C1 segment of cervical spinal cord (tissue), 14 donors: ENCODE measurements at regions not wholly inside any gene's neighbourhood (a gene's known extent, or its start where the extent isn't known, plus 50 kb on each side); places are given as distances from the start of the nearest gene placed in this dataset.
"Not testable (repeated sequence)": the region's sequence is repeated elsewhere in the genome, so short reads cannot be mapped to it uniquely, and the experiment has no call there.

ENCODE experiments used
- DNase-seq, 14 donors: peaks; one replicate each; lab custom pipeline; 2025; lab: John Stamatoyannopoulos, UW

GRCh38 chr18:59801576-59801975, 98.2 kb upstream of the PMAIP1 start:
- DNase-seq = no peak

- DNase-seq = no peak
Measured at GRCh38 chr18:59800897-59801296, 98.9 kb upstream of the PMAIP1 start.

DNA sequence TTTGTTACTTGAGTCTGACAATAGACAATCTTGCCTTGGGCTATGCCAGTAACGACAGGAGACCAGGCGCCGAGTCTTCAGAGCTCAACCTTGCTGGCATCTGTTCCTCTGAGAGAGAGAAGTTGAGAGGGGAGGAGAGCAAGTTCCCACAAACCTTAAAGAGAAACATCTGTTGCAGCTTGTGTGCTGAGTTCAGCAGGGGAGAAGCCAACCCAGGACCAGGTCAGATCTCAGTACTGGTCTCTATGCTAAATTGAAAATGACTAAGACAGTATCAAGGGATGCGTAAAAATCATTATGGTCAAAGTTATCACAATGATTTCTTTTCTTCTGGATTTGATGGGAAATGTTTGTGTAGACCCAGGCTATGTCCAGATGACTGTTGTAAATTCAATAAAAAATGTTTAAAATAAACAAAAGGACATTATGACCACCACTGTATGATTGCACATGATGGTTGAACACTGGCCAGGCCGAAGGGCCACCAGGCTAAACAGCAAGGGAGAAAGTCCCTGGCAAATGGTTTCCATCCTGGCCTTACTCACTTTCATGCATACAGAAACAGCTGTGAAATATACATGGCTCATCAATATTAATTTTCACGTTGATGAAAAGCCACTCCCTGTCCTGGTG, 100.3 kb upstream of the PMAIP1 start:
- no peak for DNase-seq

- no peak for DNase-seq
Measured at GRCh38 chr18:59795882-59796281, 98.7 kb upstream of the CCBE1 start.

GRCh38 chr18:59792353-59792752, 95.1 kb upstream of the CCBE1 start:
- DNase-seq = no peak

GRCh38 chr18:59790346-59790936, 93.2 kb upstream of the CCBE1 start:
- DNase-seq = not testable (repeated sequence)

DNA sequence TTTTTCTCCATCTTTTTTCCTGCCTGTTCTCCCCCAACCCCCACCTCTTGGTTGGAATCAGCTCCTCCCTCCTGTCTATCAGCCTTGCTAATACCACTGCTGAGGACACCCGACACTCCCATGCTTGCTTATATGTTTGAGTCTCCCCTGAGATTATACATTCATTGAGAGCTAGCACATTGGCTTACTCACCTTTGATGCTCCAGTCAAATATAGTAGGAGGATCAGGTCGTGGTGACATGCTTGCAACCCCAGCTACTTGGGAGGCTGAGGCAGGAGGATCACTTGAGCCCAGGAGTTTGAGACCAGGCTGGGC, 91.5 kb upstream of the CCBE1 start:
- no peak for DNase-seq

DNA sequence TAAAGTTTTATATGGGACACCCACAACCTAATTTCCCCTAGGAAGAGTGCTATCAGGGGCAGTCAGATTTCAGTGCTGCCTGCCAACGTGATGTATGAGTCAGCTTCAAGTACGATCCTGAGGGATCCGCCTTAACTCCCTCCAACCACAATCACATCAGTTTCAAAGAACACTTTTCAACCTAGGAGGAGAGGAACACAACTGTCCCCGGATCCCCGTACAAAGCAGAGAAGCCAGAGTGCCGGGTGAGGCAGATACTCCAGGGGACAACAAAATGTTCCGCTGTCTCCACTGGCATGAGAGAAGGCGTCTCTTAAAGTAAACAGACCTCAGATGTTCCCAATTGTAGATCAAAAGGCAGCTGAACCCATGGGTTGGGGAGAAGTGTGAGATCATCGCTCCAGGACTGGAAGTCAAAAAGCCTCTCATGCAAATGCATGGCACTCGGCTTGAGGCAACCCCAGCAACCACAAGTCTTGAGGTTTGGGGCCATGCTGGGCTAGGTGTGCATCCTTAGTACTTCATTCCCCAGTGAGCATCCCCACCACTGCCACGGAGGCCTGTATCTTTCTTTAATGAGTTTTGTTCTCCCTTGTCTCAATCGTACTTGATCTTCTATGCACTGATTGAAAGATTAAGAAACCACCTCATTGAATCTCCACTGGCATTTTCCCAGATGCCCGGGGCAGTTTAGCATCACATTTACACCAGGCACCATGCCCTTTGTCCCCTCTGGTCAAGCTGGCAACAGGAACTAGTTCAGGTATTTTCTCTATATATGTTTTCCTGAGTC, 91.0 kb upstream of the CCBE1 start:
- no peak for DNase-seq

DNA sequence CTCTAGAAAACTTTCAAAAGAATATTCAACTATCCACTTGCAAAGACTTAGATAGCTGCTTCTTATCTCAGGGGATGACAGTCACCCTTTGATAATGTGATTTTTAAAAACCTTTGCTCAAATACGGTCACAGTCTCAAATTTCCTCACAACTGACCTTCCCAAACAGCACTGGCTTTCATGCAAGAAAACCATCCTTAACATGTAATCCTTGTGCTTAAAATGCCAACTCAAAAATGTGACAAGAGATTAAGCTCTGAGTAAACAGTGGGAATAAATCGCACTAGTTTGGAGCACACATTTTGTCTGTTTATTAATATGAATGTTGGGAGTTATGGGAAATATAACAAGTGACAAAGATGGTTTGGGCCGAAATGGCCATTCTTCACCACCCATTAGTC, 87.5 kb upstream of the CCBE1 start:
- no peak for DNase-seq

- DNase-seq = no peak
Measured at GRCh38 chr18:59783138-59783537, 85.9 kb upstream of the CCBE1 start.

GRCh38 chr18:59779979-59780378, 82.8 kb upstream of the CCBE1 start:
- no peak for DNase-seq

DNA sequence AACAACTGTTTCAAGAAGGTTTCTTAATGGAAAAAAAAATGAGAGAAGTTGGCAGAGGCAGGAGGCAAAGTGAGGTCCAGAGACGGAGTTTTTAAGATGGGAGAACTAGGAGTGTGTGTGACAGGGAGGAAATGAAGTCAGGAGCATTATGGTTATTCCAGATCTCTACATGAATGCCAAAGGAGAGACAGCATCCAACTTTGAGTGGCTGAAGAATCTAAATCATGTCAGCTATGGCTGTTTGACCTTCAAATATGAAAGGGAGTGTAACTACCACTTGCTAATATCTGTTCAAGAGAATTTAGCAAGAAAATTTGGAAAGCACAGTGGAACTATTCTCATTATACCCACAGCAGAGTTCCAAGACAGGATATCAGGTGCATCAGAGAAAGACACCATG, 81.2 kb upstream of the CCBE1 start:
- no peak for DNase-seq

GRCh38 chr18:59777636-59778035, 80.4 kb upstream of the CCBE1 start:
- no peak for DNase-seq

DNA sequence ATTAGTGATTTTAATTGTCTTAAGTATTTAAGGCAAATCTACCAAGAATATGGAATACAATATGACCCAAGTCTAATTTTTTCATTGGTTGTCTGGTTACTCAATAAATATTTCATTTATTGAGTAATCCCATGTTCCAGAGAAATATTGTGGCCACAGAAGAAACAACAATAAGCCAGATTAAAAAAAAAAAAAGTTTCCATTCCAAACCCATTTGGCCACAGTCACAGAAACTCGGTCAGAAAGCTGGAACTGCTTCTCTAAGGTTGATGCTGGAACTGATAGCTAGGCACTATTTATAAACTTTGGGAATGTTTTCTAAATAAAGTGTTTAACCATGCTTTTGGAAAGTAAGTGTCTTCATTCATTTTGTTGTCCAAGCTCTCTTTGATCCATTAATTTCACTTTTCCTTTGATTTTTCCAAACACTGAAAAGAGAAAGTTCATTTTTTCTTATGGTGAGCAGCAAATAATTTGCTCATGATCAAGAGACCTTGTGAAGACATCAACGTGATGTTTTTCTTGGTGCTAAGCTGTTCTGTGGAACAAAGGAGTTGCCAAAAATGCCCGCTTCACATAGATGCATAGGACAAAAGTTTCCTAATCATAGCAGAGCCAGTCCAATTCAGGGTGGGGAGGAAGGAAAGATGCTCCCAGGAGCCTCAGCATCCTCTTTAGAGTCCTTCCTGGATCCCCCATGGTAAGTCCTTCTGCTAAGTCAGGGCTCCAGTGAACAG, 72.1 kb upstream of the CCBE1 start:
- DNase-seq = no peak

GRCh38 chr18:59768409-59768808, 71.2 kb upstream of the CCBE1 start:
- no peak for DNase-seq

GRCh38 chr18:59767732-59768131, 70.5 kb upstream of the CCBE1 start:
- no peak for DNase-seq

DNA sequence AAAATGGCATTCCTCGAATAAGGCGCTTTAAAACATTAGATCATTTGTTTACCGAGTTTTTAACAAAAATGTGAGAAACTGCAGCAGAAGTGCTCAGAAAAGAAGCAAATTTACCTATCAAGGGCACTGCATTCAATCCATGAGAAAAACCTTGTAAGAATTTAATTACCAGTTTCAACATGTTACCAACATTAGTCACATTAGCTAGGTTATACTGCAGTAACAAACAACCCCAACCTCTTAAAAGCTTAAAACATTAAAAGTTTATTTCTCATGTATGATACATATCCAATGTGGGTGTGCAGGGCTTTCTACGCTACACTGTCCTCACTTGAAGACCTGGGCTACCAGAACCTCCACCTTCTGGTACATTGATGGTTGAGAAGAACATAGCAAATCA, 68.1 kb upstream of the CCBE1 start:
- no peak for DNase-seq

GRCh38 chr18:59764281-59764680, 67.1 kb upstream of the CCBE1 start:
- no peak for DNase-seq

- DNase-seq = no peak
Measured at GRCh38 chr18:59763541-59764136, 66.4 kb upstream of the CCBE1 start.

DNA sequence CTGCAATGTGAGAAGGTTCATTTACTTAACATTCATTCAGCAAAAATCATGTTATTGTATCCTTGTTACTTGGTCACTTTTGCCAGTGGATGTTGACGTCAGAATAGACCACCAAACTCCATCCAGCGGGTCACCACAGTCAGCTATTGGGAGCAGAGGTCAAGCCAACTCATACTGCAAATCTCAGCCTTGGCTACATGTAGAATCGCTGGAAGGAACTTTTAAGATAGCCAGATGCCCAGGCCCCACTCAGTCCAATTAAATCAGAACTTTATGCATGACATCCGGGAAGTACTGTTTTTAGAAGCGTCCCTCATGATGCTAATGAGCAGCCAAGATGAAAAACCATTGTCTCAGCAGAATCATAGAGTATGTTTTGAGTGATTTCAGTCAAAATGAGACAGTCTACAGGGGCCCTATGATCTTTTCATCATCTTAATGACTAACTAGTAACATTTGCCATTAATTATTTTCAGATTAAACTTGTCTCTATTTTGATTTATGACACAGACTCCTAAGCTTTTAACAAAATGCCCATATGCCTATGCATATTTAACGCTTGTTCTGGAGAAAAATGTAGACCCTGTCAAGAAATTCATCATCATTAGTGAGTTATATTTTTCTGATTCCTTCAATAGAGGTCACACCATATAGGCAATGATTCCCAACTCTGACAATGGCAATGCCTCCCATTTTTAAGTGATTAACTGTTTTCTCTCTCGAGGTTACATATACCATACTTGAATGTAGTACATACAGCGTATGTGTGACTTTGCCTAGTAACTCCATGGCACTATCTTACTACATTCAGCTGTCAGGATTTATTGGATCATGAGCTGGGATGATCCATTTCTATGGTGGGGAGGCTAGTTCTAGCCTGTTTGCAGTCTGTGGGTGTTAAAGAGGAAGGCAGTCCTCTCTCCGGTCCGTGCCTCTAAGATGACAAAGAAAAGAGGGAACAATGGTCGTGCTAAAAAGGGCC, 63.7 kb upstream of the CCBE1 start:
- DNase-seq = no peak

GRCh38 chr18:59760212-59760611, 63.0 kb upstream of the CCBE1 start:
- no peak for DNase-seq
